Lower leg skin (tissue), 3 donors: ENCODE measurements at regions not wholly inside any gene's neighbourhood (a gene's known extent, or its start where the extent isn't known, plus 50 kb on each side); places are given as distances from the start of the nearest gene placed in this dataset.

Source experiments
- CTCF ChIP-seq, 3 donors: fragments of 450-650 bp; IDR thresholded peaks; one replicate each; pipeline ENCODE4 v1.5.1; 2016; ENCODE audit warnings: antibody characterized with exemption in 3 of 3, mild to moderate bottlenecking in 3 of 3, moderate library complexity in 2 of 3
- POLR2A ChIP-seq, 2 donors: fragments of 450-650 bp; IDR thresholded peaks; one replicate each; pipeline ENCODE4 v1.6.1; 2016 to 2017; ENCODE audit warnings: antibody characterized with exemption in 2 of 2, mild to moderate bottlenecking in 1 of 2, moderate library complexity in 1 of 2

DNA sequence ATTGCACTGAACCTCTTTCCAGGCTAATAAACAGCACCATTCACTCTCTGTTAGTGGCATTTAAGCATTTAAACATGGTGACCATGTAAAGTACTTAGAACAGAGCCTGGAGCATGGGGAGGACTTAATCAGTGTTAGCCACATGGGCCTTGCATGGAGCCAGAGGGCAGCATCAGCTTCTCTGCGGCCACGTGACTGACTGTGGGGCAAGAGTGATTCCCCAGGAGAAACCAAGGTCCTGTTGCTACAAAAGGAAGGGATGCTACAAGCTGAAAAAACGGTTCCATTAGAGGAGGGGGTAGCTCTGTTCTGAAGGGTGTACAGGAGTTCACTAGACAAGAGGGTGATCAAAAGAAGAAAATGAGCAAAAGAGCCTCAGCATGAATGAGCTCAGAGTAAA lies 256.8 kb downstream of the MATN1 start:
- TF ChIP-seq CTCF (IDR thresholded peaks at IDR 0.05) (no peak), POLR2A (IDR thresholded peaks at IDR 0.05) (no peak)
